HG03064 (cell line): ENCODE measurements at regions not wholly inside any gene's neighbourhood (a gene's known extent, or its start where the extent isn't known, plus 50 kb on each side); places are given as distances from the start of the nearest gene placed in this dataset.

Experiments used
- ATAC-seq: cut with Tn5 transposase; IDR thresholded peaks from one replicate; pipeline ENCODE4 v1.9.1; 2021; ENCODE audit warnings: low read depth; ENCODE audit not compliant: unreplicated experiment

GRCh38 chr2:180743401-180743800 lies 237.0 kb upstream of the UBE2E3 start:
- ATAC-seq = no peak

GRCh38 chr2:180742801-180743200 lies 237.6 kb upstream of the UBE2E3 start:
- no peak for ATAC-seq

GRCh38 chr2:180739070-180739469 lies 241.3 kb upstream of the UBE2E3 start:
- no peak for ATAC-seq

- no peak for ATAC-seq
These were observed 244.6 kb upstream of the UBE2E3 start for GRCh38 chr2:180735799-180736198.

GRCh38 chr2:180734382-180734781 lies 246.0 kb upstream of the UBE2E3 start:
- no peak for ATAC-seq

- no peak for ATAC-seq
These were observed 247.1 kb upstream of the UBE2E3 start for GRCh38 chr2:180733330-180733729.

- no peak for ATAC-seq
These were observed 248.1 kb upstream of the UBE2E3 start for GRCh38 chr2:180732337-180732736.

- no peak for ATAC-seq
These were observed 249.4 kb upstream of the UBE2E3 start for GRCh38 chr2:180730976-180731375.

GRCh38 chr2:180728928-180729559 lies 251.4 kb upstream of the UBE2E3 start:
- no peak for ATAC-seq

- ATAC-seq = no peak
These were observed 256.7 kb upstream of the UBE2E3 start for GRCh38 chr2:180723712-180724111.

GRCh38 chr2:180722551-180723239 lies 257.7 kb upstream of the UBE2E3 start:
- no peak for ATAC-seq

GRCh38 chr2:180720829-180721228 lies 259.6 kb upstream of the UBE2E3 start:
- no peak for ATAC-seq

GRCh38 chr2:180717588-180717987 lies 262.8 kb upstream of the UBE2E3 start:
- no peak for ATAC-seq

- ATAC-seq = no peak
These were observed 263.9 kb upstream of the UBE2E3 start for GRCh38 chr2:180716186-180717180.

GRCh38 chr2:180715044-180715443 lies 265.4 kb upstream of the UBE2E3 start:
- no peak for ATAC-seq

- no peak for ATAC-seq
These were observed 270.8 kb upstream of the UBE2E3 start for GRCh38 chr2:180709392-180710145.

- no peak for ATAC-seq
These were observed 272.6 kb upstream of the UBE2E3 start for GRCh38 chr2:180707884-180708205.

- ATAC-seq = no peak
These were observed 273.1 kb upstream of the UBE2E3 start for GRCh38 chr2:180707175-180707883.

- no peak for ATAC-seq
These were observed 273.7 kb upstream of the UBE2E3 start for GRCh38 chr2:180706694-180707093.

GRCh38 chr2:180705551-180705950 lies 274.9 kb upstream of the UBE2E3 start:
- no peak for ATAC-seq
